ENCODE measurements at regions not wholly inside any gene's neighbourhood (a gene's known extent, or its start where the extent isn't known, plus 50 kb on each side); places are given as distances from the start of the nearest gene placed in this dataset.

GRCh38 chr6:1510239-1510638 is 99.5 kb upstream of the FOXC1 start:
- no peak for TF ChIP-seq CTCF (IDR thresholded peaks at IDR 0.05; ENCODE audit: insufficient read depth, low read depth, low read length)
- no peak for TF ChIP-seq EZH2 (IDR thresholded peaks at IDR 0.05; ENCODE audit: insufficient read depth, low read length)

Measured in astrocyte (in vitro differentiated cells and primary cell).